ENCODE measurements at regions not wholly inside any gene's neighbourhood (a gene's known extent, or its start where the extent isn't known, plus 50 kb on each side); places are given as distances from the start of the nearest gene placed in this dataset.
"Not testable (repeated sequence)": the region's sequence is repeated elsewhere in the genome, so short reads cannot be mapped to it uniquely, and the experiment has no call there.

DNA sequence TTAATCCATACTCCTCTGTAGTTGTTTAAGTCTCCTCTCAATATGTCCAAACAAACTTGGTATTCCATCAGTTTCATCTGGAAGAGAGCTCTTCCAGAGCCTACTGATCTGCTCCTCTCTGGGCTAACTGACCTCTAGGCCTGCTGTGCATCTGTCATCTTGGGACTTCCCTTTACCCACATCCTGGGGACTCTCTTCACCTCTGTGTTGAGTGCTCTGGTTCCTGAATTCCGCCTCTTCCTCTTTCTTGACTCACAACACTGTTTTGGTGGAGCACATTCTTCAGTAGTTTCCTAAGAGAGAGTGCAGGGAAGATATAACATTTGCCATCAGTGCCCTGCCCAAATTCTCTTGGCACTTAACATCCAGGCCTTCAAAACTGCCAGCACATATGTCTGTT lies 55.9 kb upstream of the NOTCH2NLA start:
- H3K27me3 ChIP-seq; H3K4me1 ChIP-seq; intact Hi-C loops (cut with DNase I; ENCODE audit: low total_unique reads); H3K4me3 ChIP-seq; H3K9me3 ChIP-seq; H3K36me3 ChIP-seq (ENCODE audit: low read depth, missing control alignments); H3K27ac ChIP-seq; DNase-seq: not testable (repeated sequence)
- no CpG with 5 or more reads among the region's 1 CpG for WGBS, 2 donors

DNA sequence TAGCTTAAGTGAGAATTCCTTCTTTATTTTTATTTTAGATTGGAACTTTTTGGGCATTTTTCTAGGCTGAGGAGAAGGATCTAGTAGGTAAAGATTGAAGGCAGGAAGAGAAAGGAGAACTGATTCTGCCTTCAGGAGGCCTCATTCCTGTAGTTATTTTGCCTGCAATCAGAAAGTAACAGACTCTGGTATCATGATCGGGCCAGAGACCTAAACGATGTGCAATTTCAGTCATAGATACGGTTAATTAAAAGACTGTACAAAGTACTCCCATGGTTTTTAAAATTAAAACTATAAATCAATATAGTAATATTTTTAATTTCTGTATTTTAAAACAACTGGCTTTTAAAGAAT lies 54.7 kb upstream of the NOTCH2NLA start:
- H3K4me3 ChIP-seq; H3K27ac ChIP-seq; DNase-seq; H3K27me3 ChIP-seq; H3K36me3 ChIP-seq (ENCODE audit: low read depth, missing control alignments); intact Hi-C loops (cut with DNase I; ENCODE audit: low total_unique reads); H3K4me1 ChIP-seq; H3K9me3 ChIP-seq: not testable (repeated sequence)
- no CpG with 5 or more reads among the region's 3 CpGs for WGBS, 2 donors

DNA sequence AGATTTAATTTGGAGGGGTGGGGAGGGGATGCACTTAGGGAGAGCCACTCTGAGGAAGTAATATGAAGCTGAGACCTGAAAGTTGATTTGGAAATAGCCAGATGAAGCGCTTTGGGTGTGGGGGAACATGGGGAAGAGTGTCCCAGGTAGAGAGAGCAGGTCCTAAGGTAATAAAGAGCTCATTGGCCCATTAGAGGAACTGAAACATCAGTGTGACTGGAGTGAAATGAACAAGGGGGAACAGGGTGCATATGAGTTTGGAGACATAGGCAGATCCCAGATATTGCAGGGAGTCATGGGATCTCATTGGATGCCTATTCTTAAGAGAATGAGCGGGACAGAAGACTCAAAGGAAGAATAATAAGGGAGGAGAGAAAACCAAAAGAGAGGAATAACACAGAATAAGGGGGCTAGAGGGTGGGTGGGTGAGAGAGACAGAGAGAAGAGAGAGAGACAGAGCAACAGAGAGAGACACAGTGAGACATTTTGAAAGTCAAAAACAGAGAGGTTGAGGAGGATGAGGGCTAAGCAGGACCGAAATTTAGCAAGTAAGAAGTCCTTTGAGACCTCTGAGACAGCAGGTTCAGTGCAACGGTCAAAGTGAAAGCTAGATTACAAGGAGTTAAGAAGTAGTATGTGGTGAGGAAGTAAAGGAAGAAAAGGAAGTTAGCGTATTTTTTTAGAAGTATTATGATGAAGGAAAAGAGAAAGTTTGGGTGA lies 54.1 kb upstream of the NOTCH2NLA start:
- H3K27ac ChIP-seq; H3K36me3 ChIP-seq (ENCODE audit: low read depth, missing control alignments); intact Hi-C loops (cut with DNase I; ENCODE audit: low total_unique reads); DNase-seq; H3K27me3 ChIP-seq; H3K4me3 ChIP-seq; H3K9me3 ChIP-seq; H3K4me1 ChIP-seq: not testable (repeated sequence)
- no CpG with 5 or more reads among the region's 5 CpGs for WGBS, 2 donors

DNA sequence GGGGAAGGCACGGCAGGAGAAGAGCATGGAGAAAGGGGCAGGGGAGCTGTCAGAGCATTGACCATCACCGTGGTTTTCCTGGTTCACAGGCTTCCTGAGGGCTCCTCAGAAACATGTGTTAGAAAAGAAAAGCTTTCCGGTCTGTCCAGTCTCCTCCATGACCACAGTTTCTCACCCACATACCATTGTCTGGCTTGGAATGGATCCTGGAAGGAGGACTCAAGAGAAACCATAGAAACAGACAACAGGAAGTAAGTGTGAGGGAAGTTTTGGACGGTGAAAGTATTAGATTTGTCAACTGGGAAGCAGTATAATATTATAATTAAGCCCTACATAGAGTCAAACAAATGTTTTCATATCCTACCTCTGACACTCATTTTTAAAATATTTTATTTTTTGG lies 52.7 kb upstream of the NOTCH2NLA start:
- intact Hi-C loops (cut with DNase I; ENCODE audit: low total_unique reads); H3K9me3 ChIP-seq; H3K27ac ChIP-seq; H3K36me3 ChIP-seq (ENCODE audit: low read depth, missing control alignments); H3K4me1 ChIP-seq; H3K27me3 ChIP-seq; H3K4me3 ChIP-seq; DNase-seq: not testable (repeated sequence)
- no CpG with 5 or more reads among the region's 4 CpGs for WGBS, 2 donors

DNA sequence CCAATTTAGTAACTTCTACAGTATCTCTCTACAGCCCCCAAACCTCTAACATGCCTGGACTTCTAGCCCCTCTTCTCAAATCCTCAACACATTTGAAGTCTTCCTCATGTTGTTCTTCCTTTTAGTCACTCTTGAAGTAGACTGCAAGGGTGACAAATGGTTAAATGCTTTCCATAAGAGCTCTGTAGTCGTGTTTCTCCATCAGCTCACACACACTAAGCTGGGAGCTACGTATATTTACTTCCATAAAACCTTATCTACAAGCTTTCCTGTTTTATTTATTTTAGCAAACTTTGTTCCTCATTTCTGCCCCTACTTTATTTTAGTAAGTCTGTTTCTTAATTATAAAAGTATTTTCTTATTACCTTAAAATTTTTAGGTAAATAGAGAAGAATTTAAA lies 49.9 kb upstream of the NOTCH2NLA start:
- H3K4me3 ChIP-seq; DNase-seq; intact Hi-C loops (cut with DNase I; ENCODE audit: low total_unique reads); H3K27me3 ChIP-seq; H3K36me3 ChIP-seq (ENCODE audit: low read depth, missing control alignments); H3K9me3 ChIP-seq; H3K27ac ChIP-seq; H3K4me1 ChIP-seq: not testable (repeated sequence)
- WGBS, 2 donors = no CpG with 5 or more reads among the region's 2 CpGs

Small RNA genes lying in the stretch of these regions (small RNA-seq; reads per million reads assigned to genes)
- gene RF00003 (0 to 0.28 reads per million in 2 donors), gene RF00619 (0 reads per million in 2 donors), gene RNA5SP536 (0 reads per million in 2 donors), gene RNU6-1071P (0 reads per million in 2 donors)

Measured in testis (tissue), 2 donors.